Peyer's patch (tissue), 4 donors: ENCODE measurements at regions not wholly inside any gene's neighbourhood (a gene's known extent, or its start where the extent isn't known, plus 50 kb on each side); places are given as distances from the start of the nearest gene placed in this dataset.

ENCODE experiments used
- DNase-seq, 3 donors: peaks; one replicate each; pipeline ENCODE4 v3.0.0-alpha.2; 2017 to 2019
- H3K27ac ChIP-seq, 4 donors: fragments of 200-600 bp; sonication (generic); one replicate each; pipeline ENCODE4 v1.5.1; 2016 to 2019
- H3K27me3 ChIP-seq, 2 donors: fragments of 200-600 bp; sonication (generic); one replicate each; pipeline ENCODE4 v1.5.1; 2019
- H3K36me3 ChIP-seq, 3 donors: fragments of 200-600 bp; sonication (generic); one replicate each; pipeline ENCODE4 v1.5.1; 2016 to 2019
- H3K4me1 ChIP-seq, 4 donors: fragments of 200-600 bp; sonication (generic); one replicate each; pipeline ENCODE4 v1.5.1; 2016 to 2019
- H3K4me3 ChIP-seq, 4 donors: fragments of 200-600 bp; sonication (generic); 1 replicate in 3 of 4; 2 replicates in 1 of 4; pipeline ENCODE4 v1.5.1; 2016 to 2019; ENCODE audit warnings: mild to moderate bottlenecking in 1 of 4
- H3K9me3 ChIP-seq, 4 donors: fragments of 200-600 bp; sonication (generic); one replicate each; pipeline ENCODE4 v1.5.1; 2016 to 2019; ENCODE audit warnings: mild to moderate bottlenecking in 1 of 4
- POLR2A ChIP-seq, 2 donors: fragments of 450-650 bp; IDR thresholded peaks; one replicate each; pipeline ENCODE4 v1.5.1; 2017; ENCODE audit warnings: antibody characterized with exemption in 2 of 2, mild to moderate bottlenecking in 2 of 2, moderate library complexity in 2 of 2
- TF ChIP-seq, protein P1 (sequence below), 6 experiments: fragments of 450-650 bp in 4 of 6; fragments of 200-600 bp in 2 of 6; sonication (generic) in 1 of 6; IDR thresholded peaks; one replicate each; pipeline ENCODE4 v1.5.1; 2017 to 2019; ENCODE audit warnings: antibody characterized with exemption in 6 of 6, mild to moderate bottlenecking in 3 of 6, moderate library complexity in 1 of 6

DNA sequence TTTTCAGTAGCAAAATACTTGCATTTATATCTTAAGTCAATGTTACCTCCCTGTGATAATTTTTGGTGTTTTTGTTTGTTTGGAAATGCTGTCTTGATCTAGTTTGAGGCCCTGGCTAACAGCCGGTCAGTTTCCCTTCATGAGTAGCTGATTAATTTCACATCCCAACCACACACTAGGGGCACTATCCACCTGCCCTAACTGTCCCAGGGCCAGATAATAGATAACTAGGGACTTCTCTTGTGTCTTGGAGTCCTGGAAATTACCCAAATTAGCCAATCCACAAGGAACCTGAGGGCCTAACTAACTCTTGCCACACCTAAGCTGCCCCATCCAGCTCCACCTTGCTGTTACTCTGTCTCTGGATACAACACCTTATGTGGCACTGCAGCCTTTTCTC lies 399.9 kb downstream of the FOXG1 start:
- DNase-seq = no peak
- Histone ChIP-seq H3K27me3 (no peaks in the 10 kb centered on the region), H3K4me3 (no peak overlapping the region), H3K4me1 (no peaks in the 10 kb centered on the region), H3K27ac (no peak overlapping the region), H3K36me3 (no peaks in the 10 kb centered on the region), H3K9me3 (no peaks in the 10 kb centered on the region)
- TF ChIP-seq, protein P1, sequence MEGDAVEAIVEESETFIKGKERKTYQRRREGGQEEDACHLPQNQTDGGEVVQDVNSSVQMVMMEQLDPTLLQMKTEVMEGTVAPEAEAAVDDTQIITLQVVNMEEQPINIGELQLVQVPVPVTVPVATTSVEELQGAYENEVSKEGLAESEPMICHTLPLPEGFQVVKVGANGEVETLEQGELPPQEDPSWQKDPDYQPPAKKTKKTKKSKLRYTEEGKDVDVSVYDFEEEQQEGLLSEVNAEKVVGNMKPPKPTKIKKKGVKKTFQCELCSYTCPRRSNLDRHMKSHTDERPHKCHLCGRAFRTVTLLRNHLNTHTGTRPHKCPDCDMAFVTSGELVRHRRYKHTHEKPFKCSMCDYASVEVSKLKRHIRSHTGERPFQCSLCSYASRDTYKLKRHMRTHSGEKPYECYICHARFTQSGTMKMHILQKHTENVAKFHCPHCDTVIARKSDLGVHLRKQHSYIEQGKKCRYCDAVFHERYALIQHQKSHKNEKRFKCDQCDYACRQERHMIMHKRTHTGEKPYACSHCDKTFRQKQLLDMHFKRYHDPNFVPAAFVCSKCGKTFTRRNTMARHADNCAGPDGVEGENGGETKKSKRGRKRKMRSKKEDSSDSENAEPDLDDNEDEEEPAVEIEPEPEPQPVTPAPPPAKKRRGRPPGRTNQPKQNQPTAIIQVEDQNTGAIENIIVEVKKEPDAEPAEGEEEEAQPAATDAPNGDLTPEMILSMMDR (IDR thresholded peaks at IDR 0.05) = no peak
- no peak for TF ChIP-seq POLR2A (IDR thresholded peaks at IDR 0.05)

DNA sequence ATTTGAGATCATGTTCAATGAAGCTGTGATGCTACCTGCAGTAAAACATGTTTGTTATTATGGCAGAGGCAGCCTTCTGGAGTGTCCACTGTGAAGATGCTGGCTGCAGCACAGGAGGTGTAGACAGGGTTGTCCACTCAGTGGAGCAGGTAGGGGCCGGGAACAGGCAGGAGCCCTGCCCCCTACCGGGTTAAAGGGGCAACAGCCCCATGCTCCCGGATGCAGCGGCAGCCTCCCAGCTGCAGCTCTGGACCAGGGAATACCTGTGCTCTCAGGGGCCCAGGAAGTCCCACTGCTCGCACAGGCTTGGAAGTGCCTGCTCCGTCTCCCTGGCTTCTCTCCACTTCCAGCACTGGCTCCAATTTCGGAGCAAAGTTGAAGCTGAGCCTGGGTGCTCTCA lies 401.6 kb downstream of the FOXG1 start:
- H3K9me3 ChIP-seq = no peaks in the 10 kb centered on the region
- H3K27me3 ChIP-seq = no peaks in the 10 kb centered on the region
- no peak for DNase-seq
- no peaks in the 10 kb centered on the region for H3K36me3 ChIP-seq
- no peaks in the 10 kb centered on the region for H3K4me1 ChIP-seq
- H3K4me3 ChIP-seq = no peak overlapping the region
- TF ChIP-seq POLR2A (IDR thresholded peaks at IDR 0.05) = no peak
- TF ChIP-seq, protein P1 (IDR thresholded peaks at IDR 0.05) = no peak
- no peak overlapping the region for H3K27ac ChIP-seq

DNA sequence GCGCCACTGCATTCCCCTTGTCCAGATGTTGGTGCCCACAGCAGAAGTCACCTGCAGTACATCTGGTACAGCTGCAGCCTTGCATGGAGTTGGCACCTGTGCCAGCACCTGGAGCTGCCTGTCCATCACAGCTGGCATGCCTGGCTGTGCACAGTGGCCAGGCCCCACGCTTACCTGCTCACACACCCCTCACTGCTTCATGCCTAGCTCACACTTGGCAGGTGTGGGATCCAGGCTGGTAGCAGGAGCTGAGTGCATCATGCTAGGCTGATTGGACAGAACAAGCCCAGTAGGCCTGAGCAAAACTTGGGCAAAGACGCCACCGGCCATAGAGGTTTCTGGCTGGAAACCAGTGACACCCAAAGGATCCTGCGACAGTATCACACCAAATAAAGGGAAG lies 402.8 kb downstream of the FOXG1 start:
- DNase-seq = no peak
- Histone ChIP-seq H3K27ac (no peak overlapping the region), H3K27me3 (no peaks in the 10 kb centered on the region), H3K36me3 (no peaks in the 10 kb centered on the region), H3K9me3 (no peaks in the 10 kb centered on the region), H3K4me1 (no peaks in the 10 kb centered on the region), H3K4me3 (no peak overlapping the region)
- TF ChIP-seq POLR2A (IDR thresholded peaks at IDR 0.05) = no peak
- TF ChIP-seq, protein P1 (IDR thresholded peaks at IDR 0.05) = no peak

DNA sequence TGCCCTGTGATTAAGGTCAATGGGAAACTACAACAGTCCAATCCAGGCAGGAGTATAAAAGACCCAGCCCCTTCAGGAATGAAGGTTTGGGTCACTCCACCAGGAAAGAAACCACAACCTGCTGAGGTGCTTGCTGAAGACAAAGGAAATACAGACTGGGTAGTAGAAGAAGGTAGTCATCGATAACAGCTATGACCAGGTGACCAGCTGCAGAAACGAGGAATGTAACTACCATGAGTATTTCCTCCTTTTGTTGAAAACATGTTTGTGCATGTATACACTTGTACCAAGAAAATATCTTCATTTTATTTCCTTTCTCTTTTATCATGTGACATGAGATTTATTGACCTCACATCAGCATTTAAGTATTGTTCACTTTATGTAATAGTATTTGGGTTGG lies 409.1 kb downstream of the FOXG1 start:
- Histone ChIP-seq H3K4me3 (no peak overlapping the region), H3K9me3 (no peaks in the 10 kb centered on the region), H3K36me3 (no peaks in the 10 kb centered on the region), H3K27me3 (no peaks in the 10 kb centered on the region), H3K4me1 (no peaks in the 10 kb centered on the region), H3K27ac (no peak overlapping the region)
- TF ChIP-seq, protein P1 (IDR thresholded peaks at IDR 0.05) = no peak
- no peak for TF ChIP-seq POLR2A (IDR thresholded peaks at IDR 0.05)
- DNase-seq = no peak

DNA sequence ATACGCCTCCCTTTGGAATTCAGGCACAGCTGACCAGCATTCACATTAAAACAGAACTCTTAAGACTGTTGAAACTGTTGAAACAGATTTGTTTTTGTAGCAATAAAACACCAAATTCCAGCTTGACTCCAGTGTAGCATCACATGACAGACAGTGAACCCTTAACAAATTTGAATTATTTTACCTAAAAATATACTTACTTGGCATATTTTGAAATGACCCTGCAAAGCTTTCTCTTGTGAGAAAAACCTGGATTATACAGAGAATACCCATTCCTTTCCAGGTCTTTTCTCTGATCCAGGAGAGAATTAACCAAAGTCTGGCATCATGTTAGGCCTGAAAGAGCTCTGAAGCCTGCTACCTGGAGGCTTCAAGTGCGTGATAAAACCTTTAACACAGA lies 410.3 kb downstream of the FOXG1 start:
- Histone ChIP-seq H3K36me3 (no peaks in the 10 kb centered on the region), H3K27me3 (no peaks in the 10 kb centered on the region), H3K27ac (no peak overlapping the region), H3K4me3 (no peak overlapping the region), H3K4me1 (no peaks in the 10 kb centered on the region), H3K9me3 (no peaks in the 10 kb centered on the region)
- TF ChIP-seq POLR2A (IDR thresholded peaks at IDR 0.05) = no peak
- TF ChIP-seq, protein P1 (IDR thresholded peaks at IDR 0.05) = no peak
- DNase-seq = no peak

- Histone ChIP-seq H3K4me1 (no peaks in the 10 kb centered on the region), H3K4me3 (no peak overlapping the region)
- no peak for DNase-seq
Measured at GRCh38 chr14:29178971-29179370, 412.4 kb downstream of the FOXG1 start.

More at GRCh38 chr14:29178971-29179370, 412.4 kb downstream of the FOXG1 start:
- Histone ChIP-seq H3K9me3 (no peaks in the 10 kb centered on the region), H3K27me3 (no peaks in the 10 kb centered on the region), H3K27ac (no peak overlapping the region), H3K36me3 (no peaks in the 10 kb centered on the region)
- TF ChIP-seq, protein P1 (IDR thresholded peaks at IDR 0.05) = no peak
- TF ChIP-seq POLR2A (IDR thresholded peaks at IDR 0.05) = no peak
